ENCODE measurements at regions not wholly inside any gene's neighbourhood (a gene's known extent, or its start where the extent isn't known, plus 50 kb on each side); places are given as distances from the start of the nearest gene placed in this dataset.
"Not testable (repeated sequence)": the region's sequence is repeated elsewhere in the genome, so short reads cannot be mapped to it uniquely, and the experiment has no call there.

DNA sequence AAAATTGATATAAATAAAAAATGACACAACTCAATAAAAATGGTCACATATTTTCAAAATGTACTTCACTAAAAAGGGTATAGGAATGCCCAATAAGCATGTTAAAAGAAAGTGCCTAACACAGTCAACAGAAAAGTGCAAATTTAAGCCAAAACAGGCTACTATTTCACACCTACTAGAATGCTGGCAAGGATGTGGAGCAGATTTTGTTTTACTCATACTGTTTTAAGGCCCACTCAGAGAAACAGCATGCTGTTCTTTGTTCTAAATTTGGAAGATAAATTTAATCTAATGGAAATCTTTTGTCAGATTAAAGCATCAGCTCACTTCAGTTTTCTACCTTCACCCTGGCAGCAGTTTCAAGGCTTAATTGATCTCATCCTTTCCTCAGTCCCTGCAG is 576.8 kb upstream of the HS3ST1 start:
- TF ChIP-seq, protein P1, sequence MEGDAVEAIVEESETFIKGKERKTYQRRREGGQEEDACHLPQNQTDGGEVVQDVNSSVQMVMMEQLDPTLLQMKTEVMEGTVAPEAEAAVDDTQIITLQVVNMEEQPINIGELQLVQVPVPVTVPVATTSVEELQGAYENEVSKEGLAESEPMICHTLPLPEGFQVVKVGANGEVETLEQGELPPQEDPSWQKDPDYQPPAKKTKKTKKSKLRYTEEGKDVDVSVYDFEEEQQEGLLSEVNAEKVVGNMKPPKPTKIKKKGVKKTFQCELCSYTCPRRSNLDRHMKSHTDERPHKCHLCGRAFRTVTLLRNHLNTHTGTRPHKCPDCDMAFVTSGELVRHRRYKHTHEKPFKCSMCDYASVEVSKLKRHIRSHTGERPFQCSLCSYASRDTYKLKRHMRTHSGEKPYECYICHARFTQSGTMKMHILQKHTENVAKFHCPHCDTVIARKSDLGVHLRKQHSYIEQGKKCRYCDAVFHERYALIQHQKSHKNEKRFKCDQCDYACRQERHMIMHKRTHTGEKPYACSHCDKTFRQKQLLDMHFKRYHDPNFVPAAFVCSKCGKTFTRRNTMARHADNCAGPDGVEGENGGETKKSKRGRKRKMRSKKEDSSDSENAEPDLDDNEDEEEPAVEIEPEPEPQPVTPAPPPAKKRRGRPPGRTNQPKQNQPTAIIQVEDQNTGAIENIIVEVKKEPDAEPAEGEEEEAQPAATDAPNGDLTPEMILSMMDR (IDR thresholded peaks at IDR 0.05) = no peak
- no peaks in the 10 kb centered on the region for H3K4me1 Mint-ChIP-seq (ENCODE audit: low read depth)

GRCh38 chr4:11996581-11996980 is 567.9 kb upstream of the HS3ST1 start:
- not testable (repeated sequence) for H3K36me3 Mint-ChIP-seq (ENCODE audit: low read depth)

More for the DNA sequence above, 576.8 kb upstream of the HS3ST1 start:
- Mint-ChIP-seq H3K27ac (ENCODE audit: unreplicated experiment) (no peak overlapping the region), H3K4me3 (ENCODE audit: unreplicated experiment) (no peak overlapping the region), H3K9me3 (ENCODE audit: low read depth) (peaks cover 2% of the 10 kb centered on the region), H3K36me3 (ENCODE audit: low read depth) (no peaks in the 10 kb centered on the region), H3K27me3 (ENCODE audit: low read depth) (no peaks in the 10 kb centered on the region)
- no peak for DNase-seq (ENCODE audit: low spot score)

GRCh38 chr4:11976726-11977263 is 548.1 kb upstream of the HS3ST1 start:
- no peak for DNase-seq (ENCODE audit: low spot score)
- H3K27me3 Mint-ChIP-seq (ENCODE audit: low read depth) = no peaks in the 10 kb centered on the region
- no peak overlapping the region for H3K4me3 Mint-ChIP-seq (ENCODE audit: unreplicated experiment)
- H3K36me3 Mint-ChIP-seq (ENCODE audit: low read depth) = no peaks in the 10 kb centered on the region
- no peaks in the 10 kb centered on the region for H3K9me3 Mint-ChIP-seq (ENCODE audit: low read depth)
- H3K4me1 Mint-ChIP-seq (ENCODE audit: low read depth) = no peaks in the 10 kb centered on the region
- TF ChIP-seq, protein P1 (IDR thresholded peaks at IDR 0.05) = no peak
- H3K27ac Mint-ChIP-seq (ENCODE audit: unreplicated experiment) = no peak overlapping the region

More at GRCh38 chr4:11996581-11996980, 567.9 kb upstream of the HS3ST1 start:
- not testable (repeated sequence) for DNase-seq (ENCODE audit: low spot score); H3K27me3 Mint-ChIP-seq (ENCODE audit: low read depth); H3K4me1 Mint-ChIP-seq (ENCODE audit: low read depth); H3K4me3 Mint-ChIP-seq (ENCODE audit: unreplicated experiment); H3K27ac Mint-ChIP-seq (ENCODE audit: unreplicated experiment)
- peaks cover 43% of the 10 kb centered on the region for H3K9me3 Mint-ChIP-seq (ENCODE audit: low read depth)

DNA sequence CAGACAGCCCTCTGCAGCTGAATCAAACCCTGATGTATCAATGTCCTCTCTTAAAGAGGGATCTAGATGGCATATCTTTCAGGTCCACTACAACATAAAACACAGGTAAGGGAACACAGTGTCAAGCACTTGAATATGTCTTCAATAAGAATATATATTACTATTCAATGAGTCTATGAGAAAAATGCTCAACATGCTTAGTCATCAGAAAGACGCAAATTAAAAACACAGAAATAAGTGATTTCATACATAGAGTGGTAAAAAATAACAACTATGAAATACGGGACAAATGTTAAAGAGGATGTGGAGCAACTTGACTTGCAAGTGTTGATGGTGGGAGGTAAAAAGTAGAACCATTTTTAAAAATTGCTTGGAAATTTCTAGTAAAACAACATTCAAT is 544.6 kb upstream of the HS3ST1 start:
- Mint-ChIP-seq H3K9me3 (ENCODE audit: low read depth) (peaks cover 3% of the 10 kb centered on the region), H3K4me3 (ENCODE audit: unreplicated experiment) (no peak overlapping the region), H3K27me3 (ENCODE audit: low read depth) (no peaks in the 10 kb centered on the region), H3K36me3 (ENCODE audit: low read depth) (no peaks in the 10 kb centered on the region), H3K4me1 (ENCODE audit: low read depth) (no peaks in the 10 kb centered on the region), H3K27ac (ENCODE audit: unreplicated experiment) (no peak overlapping the region)
- TF ChIP-seq, protein P1 (IDR thresholded peaks at IDR 0.05) = no peak
- no peak for DNase-seq (ENCODE audit: low spot score)

DNA sequence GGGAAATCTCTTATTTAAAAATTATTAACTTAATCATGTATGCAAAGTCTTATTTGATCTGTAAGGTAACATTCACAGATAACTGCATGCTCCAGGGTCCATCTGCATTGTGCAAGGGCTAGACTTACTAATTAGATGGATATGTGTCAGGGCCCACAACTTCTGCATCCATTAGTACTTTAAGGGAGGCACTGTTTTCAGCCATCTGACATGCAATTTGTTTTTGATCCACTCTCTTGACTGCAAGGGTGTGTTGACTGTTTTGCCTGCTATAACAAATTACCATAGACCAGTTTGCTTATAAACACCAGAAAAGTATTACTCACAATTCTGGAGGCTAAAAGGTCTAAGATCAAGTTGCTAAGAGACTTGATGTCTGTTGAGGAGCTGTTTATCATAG is 542.1 kb upstream of the HS3ST1 start:
- Mint-ChIP-seq H3K36me3 (ENCODE audit: low read depth) (no peaks in the 10 kb centered on the region), H3K4me3 (ENCODE audit: unreplicated experiment) (no peak overlapping the region), H3K9me3 (ENCODE audit: low read depth) (peaks cover 3% of the 10 kb centered on the region), H3K27me3 (ENCODE audit: low read depth) (no peaks in the 10 kb centered on the region), H3K4me1 (ENCODE audit: low read depth) (no peaks in the 10 kb centered on the region), H3K27ac (ENCODE audit: unreplicated experiment) (no peak overlapping the region)
- TF ChIP-seq, protein P1 (IDR thresholded peaks at IDR 0.05) = no peak
- no peak for DNase-seq (ENCODE audit: low spot score)

DNA sequence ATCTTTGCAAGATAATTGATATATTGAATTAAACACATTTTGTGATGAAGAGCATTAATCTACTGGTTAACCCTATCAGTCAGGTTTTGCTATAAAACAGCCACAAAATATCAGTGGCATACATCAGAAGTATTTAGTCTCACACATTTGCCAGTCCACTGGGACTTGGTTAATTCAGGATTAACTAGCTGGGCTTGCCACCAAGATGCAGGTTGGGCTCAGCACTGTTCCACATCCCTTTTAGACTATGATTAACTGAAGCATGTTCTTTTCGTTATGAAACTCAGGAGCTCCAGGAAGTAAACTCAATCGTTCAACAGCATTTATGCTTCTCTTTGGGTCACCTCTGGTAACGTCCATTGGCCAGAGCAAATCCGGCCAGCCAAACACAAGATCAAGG is 538.1 kb upstream of the HS3ST1 start:
- DNase-seq (ENCODE audit: low spot score) = no peak
- Mint-ChIP-seq H3K27ac (ENCODE audit: unreplicated experiment) (no peak overlapping the region), H3K4me3 (ENCODE audit: unreplicated experiment) (no peak overlapping the region), H3K36me3 (ENCODE audit: low read depth) (no peaks in the 10 kb centered on the region), H3K27me3 (ENCODE audit: low read depth) (peaks cover 2% of the 10 kb centered on the region), H3K4me1 (ENCODE audit: low read depth) (no peaks in the 10 kb centered on the region), H3K9me3 (ENCODE audit: low read depth) (peaks cover 7% of the 10 kb centered on the region)
- TF ChIP-seq, protein P1 (IDR thresholded peaks at IDR 0.05) = no peak

Data from chondrocyte (in vitro differentiated cells).